ENCODE measurements at regions not wholly inside any gene's neighbourhood (a gene's known extent, or its start where the extent isn't known, plus 50 kb on each side); places are given as distances from the start of the nearest gene placed in this dataset.

- TF ChIP-seq CTCF (IDR thresholded peaks at IDR 0.05): no peak
- TF ChIP-seq POLR2A (IDR thresholded peaks at IDR 0.05): no peak
Measured at GRCh38 chr4:178480105-178480504, 1037.9 kb upstream of the AGA start.
